VCaP (cell line): ENCODE measurements at regions not wholly inside any gene's neighbourhood (a gene's known extent, or its start where the extent isn't known, plus 50 kb on each side); places are given as distances from the start of the nearest gene placed in this dataset.
"Not testable (repeated sequence)": the region's sequence is repeated elsewhere in the genome, so short reads cannot be mapped to it uniquely, and the experiment has no call there.

ENCODE experiments used
- H3K27ac ChIP-seq: fragments of 450-650 bp; 2 replicates; pipeline ENCODE4 v1.5.1; 2017
- TF ChIP-seq, protein P1 (sequence below): fragments of 450-650 bp; conservative IDR thresholded peaks from 2 replicates; pipeline ENCODE4 v1.5.1; 2017; ENCODE audit warnings: mild to moderate bottlenecking, moderate library complexity

DNA sequence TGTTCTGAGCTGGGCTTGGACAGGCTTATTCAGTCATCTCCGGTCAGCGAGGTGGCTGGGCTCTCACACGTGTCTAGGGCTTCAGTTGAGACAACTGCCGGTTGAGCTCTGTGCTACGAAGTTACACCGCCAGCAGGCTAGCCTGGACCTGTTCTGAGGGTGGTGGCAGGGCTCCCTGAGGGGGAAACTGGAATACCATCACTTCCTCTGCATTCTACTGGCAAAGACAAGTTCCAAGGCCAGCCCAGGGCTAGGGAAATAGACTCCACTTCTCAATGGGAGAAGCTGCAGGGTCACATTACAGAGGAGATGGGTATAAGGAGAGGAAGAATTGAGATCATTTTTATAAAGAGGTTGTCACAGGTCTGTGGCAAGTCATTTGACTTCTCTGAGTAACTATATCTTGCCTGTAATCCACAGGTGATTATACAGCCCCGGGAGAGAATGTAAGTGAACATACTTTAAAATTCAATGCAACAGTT lies 106.8 kb upstream of the IL12A start:
- no peak overlapping the region for H3K27ac ChIP-seq
- TF ChIP-seq, protein P1, sequence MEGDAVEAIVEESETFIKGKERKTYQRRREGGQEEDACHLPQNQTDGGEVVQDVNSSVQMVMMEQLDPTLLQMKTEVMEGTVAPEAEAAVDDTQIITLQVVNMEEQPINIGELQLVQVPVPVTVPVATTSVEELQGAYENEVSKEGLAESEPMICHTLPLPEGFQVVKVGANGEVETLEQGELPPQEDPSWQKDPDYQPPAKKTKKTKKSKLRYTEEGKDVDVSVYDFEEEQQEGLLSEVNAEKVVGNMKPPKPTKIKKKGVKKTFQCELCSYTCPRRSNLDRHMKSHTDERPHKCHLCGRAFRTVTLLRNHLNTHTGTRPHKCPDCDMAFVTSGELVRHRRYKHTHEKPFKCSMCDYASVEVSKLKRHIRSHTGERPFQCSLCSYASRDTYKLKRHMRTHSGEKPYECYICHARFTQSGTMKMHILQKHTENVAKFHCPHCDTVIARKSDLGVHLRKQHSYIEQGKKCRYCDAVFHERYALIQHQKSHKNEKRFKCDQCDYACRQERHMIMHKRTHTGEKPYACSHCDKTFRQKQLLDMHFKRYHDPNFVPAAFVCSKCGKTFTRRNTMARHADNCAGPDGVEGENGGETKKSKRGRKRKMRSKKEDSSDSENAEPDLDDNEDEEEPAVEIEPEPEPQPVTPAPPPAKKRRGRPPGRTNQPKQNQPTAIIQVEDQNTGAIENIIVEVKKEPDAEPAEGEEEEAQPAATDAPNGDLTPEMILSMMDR, result no peak

DNA sequence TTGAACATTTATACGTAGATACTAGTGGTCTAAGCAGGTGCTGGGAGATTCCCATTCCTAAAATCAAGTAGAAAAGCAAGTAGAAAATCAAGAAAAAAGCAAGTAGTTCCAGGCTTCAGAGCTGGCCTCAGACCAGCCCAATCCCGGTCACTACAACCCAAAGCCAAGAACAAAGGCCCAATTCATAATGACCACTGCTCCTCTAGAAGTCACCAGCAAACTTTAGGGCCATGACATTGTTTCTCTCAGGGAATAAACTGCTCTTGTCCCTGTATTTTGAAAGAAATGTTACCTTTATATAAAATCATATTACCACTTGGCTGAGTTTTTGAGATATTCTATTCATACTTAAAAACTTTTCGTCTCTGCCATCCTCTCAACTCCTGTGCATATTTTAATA lies 106.3 kb upstream of the IL12A start:
- no peak overlapping the region for H3K27ac ChIP-seq
- TF ChIP-seq, protein P1, result no peak

DNA sequence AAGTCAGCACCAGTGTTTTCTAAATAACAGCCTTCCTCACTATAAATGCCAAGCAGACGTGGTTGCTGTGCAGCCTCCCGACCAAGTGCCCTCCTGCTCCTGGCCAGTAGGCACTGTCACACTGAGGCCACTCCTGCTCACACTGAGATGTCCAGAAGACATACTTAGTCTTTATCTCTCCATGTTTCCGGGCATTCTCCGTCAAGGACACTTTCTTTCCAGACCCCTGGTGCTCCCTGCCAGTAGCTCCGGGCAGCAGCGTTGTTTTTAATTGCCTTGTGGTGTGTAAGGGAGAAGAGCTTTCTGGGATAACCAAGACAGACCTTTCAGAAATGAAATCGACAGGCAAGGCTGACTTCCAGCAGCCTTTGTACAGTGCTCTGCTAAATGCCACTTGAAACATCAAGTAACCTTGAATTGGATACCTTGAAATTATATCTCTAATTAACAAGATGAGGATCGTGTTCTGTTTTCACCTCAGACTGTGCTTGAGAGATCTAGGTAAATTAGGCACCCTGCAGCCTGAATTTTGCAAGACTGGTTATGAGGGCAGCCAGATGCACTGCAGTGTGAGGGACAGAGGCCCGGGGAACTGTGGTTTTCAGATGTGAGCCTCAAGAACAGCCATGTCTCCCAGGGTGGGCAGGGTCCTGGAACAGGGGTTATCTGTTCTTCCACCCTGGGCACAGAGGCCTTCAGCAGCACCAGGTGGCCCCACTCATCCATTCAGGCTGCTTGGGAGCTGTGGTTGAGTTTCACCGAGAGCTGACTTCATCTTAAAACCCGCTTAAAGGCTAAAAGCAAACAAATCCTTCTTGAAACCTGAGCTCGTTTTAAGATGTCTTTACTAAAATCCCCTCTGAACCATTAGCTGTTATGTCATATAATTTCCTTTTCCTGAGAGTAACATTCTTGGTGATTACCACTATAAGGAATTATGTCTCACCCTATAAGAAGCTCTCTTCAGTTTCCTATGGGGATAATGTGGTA lies 105.5 kb upstream of the IL12A start:
- no peak overlapping the region for H3K27ac ChIP-seq
- TF ChIP-seq, protein P1, result no peak

DNA sequence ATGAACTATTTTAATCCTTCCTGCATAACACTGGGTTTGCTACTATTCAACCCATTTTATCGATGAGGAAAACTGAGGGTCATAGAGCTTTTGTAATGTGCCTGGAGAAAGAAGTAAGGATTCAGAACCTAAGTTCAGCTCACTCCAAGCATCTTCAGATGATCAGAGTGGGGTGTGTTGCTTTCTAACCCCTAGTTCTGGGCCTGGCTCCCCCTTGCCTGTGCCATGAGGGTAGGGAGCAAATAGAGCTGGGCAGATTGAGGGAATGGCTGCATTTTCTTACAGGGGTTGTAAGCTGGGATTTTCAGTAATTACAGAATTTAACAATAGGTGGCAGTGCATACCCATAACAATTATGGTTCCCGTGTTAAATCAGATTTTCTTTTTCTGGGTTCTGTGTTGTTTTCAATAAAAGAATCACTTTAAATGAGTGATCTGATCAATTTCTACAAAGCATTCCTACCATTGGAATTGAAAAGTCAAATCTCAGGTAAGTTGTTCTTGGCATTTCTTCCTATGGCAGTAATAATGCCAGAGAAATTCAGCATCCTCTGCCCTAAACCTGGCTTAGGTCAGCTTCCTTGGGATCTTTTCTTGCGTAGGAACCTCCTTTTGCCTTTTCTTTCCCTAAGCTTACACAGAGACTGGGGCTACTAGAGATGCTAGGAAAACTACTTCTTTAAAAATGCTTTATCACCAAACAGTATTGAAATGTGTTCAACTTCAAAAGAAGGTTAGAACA lies 103.8 kb upstream of the IL12A start:
- no peak overlapping the region for H3K27ac ChIP-seq
- TF ChIP-seq, protein P1, result peak; percentile 79

DNA sequence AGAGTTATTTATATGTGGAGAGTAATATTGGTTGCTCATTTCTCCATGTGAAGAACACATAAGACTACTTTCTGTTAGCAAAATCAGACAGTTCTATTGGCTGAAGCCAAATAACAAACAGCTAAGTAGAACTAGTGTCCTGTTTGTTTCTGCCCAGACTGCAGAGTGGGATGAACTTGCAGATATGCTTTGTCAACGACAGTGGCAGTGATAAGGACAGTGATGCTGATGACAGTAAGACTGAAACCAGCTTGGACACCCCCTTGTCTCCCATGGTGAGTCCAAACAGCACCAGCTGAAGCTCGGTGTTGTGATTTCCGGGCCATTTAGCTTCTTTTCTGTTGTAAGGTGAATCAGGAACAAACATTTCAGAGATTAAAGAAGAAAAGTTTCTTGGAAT lies 102.6 kb upstream of the IL12A start:
- H3K27ac ChIP-seq, result no peak overlapping the region
- TF ChIP-seq, protein P1, result no peak

DNA sequence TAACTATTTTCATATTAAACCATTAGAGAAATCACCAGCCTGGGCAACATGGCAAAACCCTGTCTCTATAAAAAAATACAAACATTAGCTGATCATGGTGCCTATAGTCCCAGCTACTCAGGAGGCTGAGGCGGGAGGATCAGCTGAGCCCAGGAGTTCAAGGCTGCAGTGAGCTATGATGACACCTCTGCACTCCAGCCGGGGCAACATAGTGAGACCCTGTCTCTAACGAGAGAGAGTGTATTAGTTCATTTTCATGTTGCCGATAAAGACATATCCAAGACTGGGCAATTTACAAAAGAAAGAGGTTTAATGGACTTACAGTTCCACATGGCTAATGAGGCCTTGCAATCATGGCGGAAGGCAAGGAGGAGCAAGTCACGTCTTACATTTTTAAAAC lies 102.1 kb upstream of the IL12A start:
- H3K27ac ChIP-seq, result not testable (repeated sequence)

DNA sequence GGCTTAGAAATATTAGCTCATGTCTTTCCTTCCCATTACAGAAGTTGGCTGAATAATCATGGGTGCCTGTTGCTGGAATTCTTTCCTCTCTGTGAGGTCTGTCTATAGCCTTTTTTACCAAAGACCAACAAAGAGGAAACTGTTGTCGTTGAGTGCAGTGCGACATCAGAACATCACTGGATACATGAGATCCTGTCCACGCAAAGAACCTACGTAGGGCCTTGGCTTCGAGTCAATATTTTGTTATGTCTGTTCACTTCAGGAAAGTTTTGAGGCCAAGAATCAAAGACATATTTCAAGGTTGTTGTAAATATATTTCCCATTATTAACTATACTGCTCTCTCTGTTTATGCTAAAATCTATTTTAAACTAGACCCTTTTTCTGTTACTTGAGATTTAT lies 101.5 kb upstream of the IL12A start:
- no peak overlapping the region for H3K27ac ChIP-seq
- TF ChIP-seq, protein P1, result no peak
